DOHH2 (cell line): ENCODE measurements at regions not wholly inside any gene's neighbourhood (a gene's known extent, or its start where the extent isn't known, plus 50 kb on each side); places are given as distances from the start of the nearest gene placed in this dataset.

Experiments used
- H3F3A ChIP-seq: fragments of 200-600 bp; sonication (generic), shearing (Covaris generic); 2 replicates; pipeline ENCODE4 v1.6.0; 2016; ENCODE audit warnings: antibody characterized with exemption, mild to moderate bottlenecking; ENCODE audit not compliant: control insufficient read depth, insufficient read depth
- H3K27ac ChIP-seq: fragments of 200-600 bp; sonication (generic); 2 replicates; pipeline ENCODE4 v1.5.1; 2014; ENCODE audit warnings: low read depth, mild to moderate bottlenecking, low read length, moderate library complexity
- H3K27me3 ChIP-seq: fragments of 200-600 bp; sonication (generic); 2 replicates; pipeline ENCODE4 v1.6.1; 2014; ENCODE audit warnings: mild to moderate bottlenecking, low read length, mixed read lengths; ENCODE audit not compliant: control insufficient read depth
- H3K36me3 ChIP-seq: fragments of 200-600 bp; sonication (generic); 2 replicates; pipeline ENCODE4 v1.6.1; 2014; ENCODE audit warnings: mild to moderate bottlenecking, low read length, moderate library complexity, mixed read lengths; ENCODE audit not compliant: control insufficient read depth
- H3K4me1 ChIP-seq: fragments of 200-600 bp; sonication (generic); 2 replicates; pipeline ENCODE4 v1.6.1; 2014; ENCODE audit warnings: mild to moderate bottlenecking, low read length, mixed read lengths; ENCODE audit not compliant: control insufficient read depth
- H3K4me2 ChIP-seq: fragments of 200-600 bp; sonication (generic); 2 replicates; pipeline ENCODE4 v1.6.0; 2014; ENCODE audit warnings: mild to moderate bottlenecking, low read length, moderate library complexity
- H3K4me3 ChIP-seq: fragments of 200-600 bp; sonication (generic); 2 replicates; pipeline ENCODE4 v1.5.1; 2014; ENCODE audit warnings: mild to moderate bottlenecking, low read length, mixed read lengths
- H3K79me2 ChIP-seq: fragments of 200-600 bp; sonication (generic); 2 replicates; pipeline ENCODE4 v1.6.1; 2014; ENCODE audit warnings: mild to moderate bottlenecking, low read length, mixed read lengths; ENCODE audit not compliant: control insufficient read depth
- H3K9me2 ChIP-seq: fragments of 200-600 bp; sonication (generic); replicated peaks from 2 replicates; pipeline ENCODE4 v1.6.1; 2014; ENCODE audit warnings: mild to moderate bottlenecking, low read length, mixed read lengths; ENCODE audit not compliant: control insufficient read depth
- H3K9me3 ChIP-seq: fragments of 200-600 bp; sonication (generic); 2 replicates; pipeline ENCODE4 v1.6.1; 2014; ENCODE audit warnings: antibody characterized with exemption, low read length, mixed read lengths; ENCODE audit not compliant: control insufficient read depth, insufficient read depth
- H4K20me1 ChIP-seq: fragments of 200-600 bp; sonication (generic); 2 replicates; pipeline ENCODE4 v1.6.0; 2014; ENCODE audit warnings: low read depth, mild to moderate bottlenecking, antibody characterized with exemption, low read length, moderate library complexity; ENCODE audit not compliant: control insufficient read depth, insufficient read depth
- EZH2phosphoT487 ChIP-seq: fragments of 200-600 bp; sonication (generic); IDR thresholded peaks from 2 replicates; pipeline ENCODE4 v1.6.1; 2017; ENCODE audit warnings: borderline replicate concordance, mild to moderate bottlenecking, antibody characterized with exemption, low read length, moderate library complexity, mixed read lengths
- TF ChIP-seq, protein P1 (sequence below): fragments of 200-600 bp; sonication (generic); IDR thresholded peaks from one replicate; pipeline ENCODE4 v1.5.1; 2014; ENCODE audit warnings: antibody characterized with exemption, mild to moderate bottlenecking, low read depth, low read length; ENCODE audit not compliant: poor library complexity, severe bottlenecking

DNA sequence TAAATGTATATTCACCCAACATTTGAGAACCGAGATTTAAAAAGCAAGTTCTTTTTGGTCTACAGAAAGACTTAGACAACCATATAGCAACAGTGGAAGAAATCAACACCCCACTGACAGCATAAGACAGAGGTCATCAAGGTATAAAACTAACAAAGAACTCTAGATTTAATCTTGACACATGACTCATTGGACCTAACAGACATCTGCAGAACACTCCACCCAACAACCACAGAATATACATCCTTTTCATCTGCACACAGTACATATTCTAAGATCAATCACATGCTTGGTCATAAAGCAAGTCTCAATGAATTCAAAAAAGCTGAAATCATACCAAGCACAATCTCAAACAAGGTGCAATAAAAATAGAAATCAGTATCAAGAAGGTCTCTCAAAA is 65.8 kb downstream of the SPIN4 start:
- TF ChIP-seq EZH2phosphoT487: no peak
- TF ChIP-seq, protein P1, sequence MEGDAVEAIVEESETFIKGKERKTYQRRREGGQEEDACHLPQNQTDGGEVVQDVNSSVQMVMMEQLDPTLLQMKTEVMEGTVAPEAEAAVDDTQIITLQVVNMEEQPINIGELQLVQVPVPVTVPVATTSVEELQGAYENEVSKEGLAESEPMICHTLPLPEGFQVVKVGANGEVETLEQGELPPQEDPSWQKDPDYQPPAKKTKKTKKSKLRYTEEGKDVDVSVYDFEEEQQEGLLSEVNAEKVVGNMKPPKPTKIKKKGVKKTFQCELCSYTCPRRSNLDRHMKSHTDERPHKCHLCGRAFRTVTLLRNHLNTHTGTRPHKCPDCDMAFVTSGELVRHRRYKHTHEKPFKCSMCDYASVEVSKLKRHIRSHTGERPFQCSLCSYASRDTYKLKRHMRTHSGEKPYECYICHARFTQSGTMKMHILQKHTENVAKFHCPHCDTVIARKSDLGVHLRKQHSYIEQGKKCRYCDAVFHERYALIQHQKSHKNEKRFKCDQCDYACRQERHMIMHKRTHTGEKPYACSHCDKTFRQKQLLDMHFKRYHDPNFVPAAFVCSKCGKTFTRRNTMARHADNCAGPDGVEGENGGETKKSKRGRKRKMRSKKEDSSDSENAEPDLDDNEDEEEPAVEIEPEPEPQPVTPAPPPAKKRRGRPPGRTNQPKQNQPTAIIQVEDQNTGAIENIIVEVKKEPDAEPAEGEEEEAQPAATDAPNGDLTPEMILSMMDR: no peak
- no peaks in the 10 kb centered on the region for H3K4me1 ChIP-seq
- H3K79me2 ChIP-seq: no peaks in the 10 kb centered on the region
- no peak overlapping the region for H3K4me3 ChIP-seq
- H3K9me2 ChIP-seq: no peaks in the 10 kb centered on the region
- H4K20me1 ChIP-seq: no peaks in the 10 kb centered on the region
- H3K27me3 ChIP-seq: no peaks in the 10 kb centered on the region
- H3K36me3 ChIP-seq: no peaks in the 10 kb centered on the region
- no peak overlapping the region for H3K4me2 ChIP-seq
- H3K27ac ChIP-seq: no peak overlapping the region
- no peaks in the 10 kb centered on the region for H3K9me3 ChIP-seq
- H3F3A ChIP-seq: no peaks in the 10 kb centered on the region

DNA sequence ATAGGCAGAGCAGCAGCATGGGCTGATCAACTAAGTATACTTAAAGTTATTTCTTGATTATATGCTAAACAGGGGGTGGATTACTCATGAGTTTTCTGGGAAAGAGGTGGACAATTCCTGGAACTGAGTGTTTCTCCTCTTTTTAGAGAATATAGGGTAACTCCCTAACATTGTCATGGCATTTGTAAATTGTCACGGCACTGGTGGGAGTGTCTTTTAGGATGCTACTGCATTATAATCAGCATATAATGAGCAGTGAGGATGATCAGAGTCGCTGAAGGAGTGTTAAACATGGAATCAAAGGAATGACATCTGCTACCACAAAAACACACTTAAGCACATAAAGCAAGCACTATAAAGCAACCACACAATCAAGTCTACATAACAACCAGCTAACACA is 66.5 kb downstream of the SPIN4 start:
- H3K36me3 ChIP-seq: no peaks in the 10 kb centered on the region

GRCh38 chrX:63283348-63283747 is 67.8 kb downstream of the SPIN4 start:
- TF ChIP-seq, protein P1: no peak
- no peak for TF ChIP-seq EZH2phosphoT487
- Histone ChIP-seq H3K9me3 (no peaks in the 10 kb centered on the region), H3K4me3 (no peak overlapping the region), H4K20me1 (no peaks in the 10 kb centered on the region), H3K27ac (no peak overlapping the region), H3K4me2 (no peak overlapping the region), H3K36me3 (no peaks in the 10 kb centered on the region), H3K79me2 (no peaks in the 10 kb centered on the region), H3K9me2 (no peaks in the 10 kb centered on the region), H3K4me1 (no peaks in the 10 kb centered on the region), H3K27me3 (no peaks in the 10 kb centered on the region), H3F3A (no peaks in the 10 kb centered on the region)

More for the DNA sequence above, 66.5 kb downstream of the SPIN4 start:
- no peak overlapping the region for H3K4me2 ChIP-seq
- H3K4me1 ChIP-seq: no peaks in the 10 kb centered on the region
- H3K27me3 ChIP-seq: no peaks in the 10 kb centered on the region
- no peaks in the 10 kb centered on the region for H3K9me2 ChIP-seq
- no peaks in the 10 kb centered on the region for H3K9me3 ChIP-seq
- no peak overlapping the region for H3K27ac ChIP-seq
- no peaks in the 10 kb centered on the region for H3K79me2 ChIP-seq
- no peak for TF ChIP-seq EZH2phosphoT487
- TF ChIP-seq, protein P1: no peak
- no peaks in the 10 kb centered on the region for H3F3A ChIP-seq
- H3K4me3 ChIP-seq: no peak overlapping the region
- H4K20me1 ChIP-seq: no peaks in the 10 kb centered on the region

DNA sequence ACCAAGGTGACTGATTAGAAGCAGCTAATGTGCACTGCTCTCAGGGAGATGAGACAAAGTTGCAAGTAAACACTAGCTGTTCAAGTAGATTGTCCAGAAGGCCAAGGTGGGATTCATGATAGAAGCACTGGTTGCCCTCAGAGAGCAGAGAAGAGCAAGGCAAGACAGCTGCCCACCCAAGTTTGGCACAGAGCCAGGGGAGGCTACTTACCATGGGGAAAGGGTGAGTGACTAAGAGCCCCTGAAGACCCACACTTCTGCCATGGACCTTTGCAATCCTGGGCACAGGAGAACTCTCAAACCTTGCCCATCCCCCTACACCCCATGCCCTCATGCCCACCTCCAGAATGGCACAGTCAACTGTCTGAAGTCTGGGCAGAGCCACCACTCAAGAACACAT is 68.3 kb downstream of the SPIN4 start:
- H3K36me3 ChIP-seq: no peaks in the 10 kb centered on the region
- H3K9me2 ChIP-seq: no peaks in the 10 kb centered on the region
- no peaks in the 10 kb centered on the region for H4K20me1 ChIP-seq
- H3K79me2 ChIP-seq: no peaks in the 10 kb centered on the region
- H3K27me3 ChIP-seq: no peaks in the 10 kb centered on the region
- no peak overlapping the region for H3K27ac ChIP-seq
- H3K4me1 ChIP-seq: no peaks in the 10 kb centered on the region
- no peak overlapping the region for H3K4me3 ChIP-seq
- H3F3A ChIP-seq: no peaks in the 10 kb centered on the region
- no peak overlapping the region for H3K4me2 ChIP-seq
- TF ChIP-seq EZH2phosphoT487: no peak
- TF ChIP-seq, protein P1: no peak
- no peaks in the 10 kb centered on the region for H3K9me3 ChIP-seq
